ENCODE measurements at regions not wholly inside any gene's neighbourhood (a gene's known extent, or its start where the extent isn't known, plus 50 kb on each side); places are given as distances from the start of the nearest gene placed in this dataset.

- H3K27me3 ChIP-seq (ENCODE audit: control insufficient read depth, insufficient read depth, low read length) = no peaks in the 10 kb centered on the region
- no peak for TF ChIP-seq CTCF (IDR thresholded peaks at IDR 0.05)
- Mint-ChIP-seq H3K36me3 (no peaks in the 10 kb centered on the region), H3K4me3 (no peak overlapping the region), H3K9me3 (peaks cover under 1% of the 10 kb centered on the region in 2 donors), H3K27me3 (ENCODE audit: low read depth in 2 of 2) (no peaks in the 10 kb centered on the region), H3K4me1 (no peaks in the 10 kb centered on the region), H3K27ac (no peak overlapping the region)
- WGBS (ENCODE audit: insufficient coverage) = 89% methylated on average over 3 of the region's 3 CpGs
- ATAC-seq = no peak
- no peak overlapping the region for H3K27ac ChIP-seq (ENCODE audit: low read length)
- DNase-seq = no peak
- H3K4me1 ChIP-seq (ENCODE audit: control insufficient read depth, insufficient read depth, low read length) = no peaks in the 10 kb centered on the region
- no peaks in the 10 kb centered on the region for H3K9me3 ChIP-seq (ENCODE audit: control insufficient read depth, insufficient read depth, low read length)
- intact Hi-C loops (cut with micrococcal nuclease) = no loop called here
- H3K36me3 ChIP-seq (ENCODE audit: control insufficient read depth, insufficient read depth, low read length) = no peaks in the 10 kb centered on the region
- no peak overlapping the region for H3K4me3 ChIP-seq (ENCODE audit: low read length)
Measured at GRCh38 chr10:24114556-24114955, 94.4 kb upstream of the KIAA1217 start.

GRCh38 chr10:24115403-24115802 is 93.5 kb upstream of the KIAA1217 start:
- no peaks in the 10 kb centered on the region for H3K36me3 Mint-ChIP-seq
- no peak overlapping the region for H3K27ac Mint-ChIP-seq
- H3K9me3 Mint-ChIP-seq = no peaks in the 10 kb centered on the region
- H3K4me1 Mint-ChIP-seq = no peaks in the 10 kb centered on the region
- no peak for DNase-seq
- intact Hi-C loops (cut with micrococcal nuclease) = no loop called here
- H3K4me1 ChIP-seq (ENCODE audit: control insufficient read depth, insufficient read depth, low read length) = no peaks in the 10 kb centered on the region
- H3K27me3 ChIP-seq (ENCODE audit: control insufficient read depth, insufficient read depth, low read length) = no peaks in the 10 kb centered on the region
- H3K27ac ChIP-seq (ENCODE audit: low read length) = no peak overlapping the region
- 75% methylated on average over 1 of the region's 1 CpG for WGBS (ENCODE audit: insufficient coverage)
- no peaks in the 10 kb centered on the region for H3K36me3 ChIP-seq (ENCODE audit: control insufficient read depth, insufficient read depth, low read length)
- ATAC-seq = no peak
- no peak for TF ChIP-seq CTCF (IDR thresholded peaks at IDR 0.05)
- no peak overlapping the region for H3K4me3 Mint-ChIP-seq
- no peak overlapping the region for H3K4me3 ChIP-seq (ENCODE audit: low read length)
- H3K27me3 Mint-ChIP-seq (ENCODE audit: low read depth in 2 of 2) = no peaks in the 10 kb centered on the region
- no peaks in the 10 kb centered on the region for H3K9me3 ChIP-seq (ENCODE audit: control insufficient read depth, insufficient read depth, low read length)

GRCh38 chr10:24118246-24118645 is 90.7 kb upstream of the KIAA1217 start:
- H3K27me3 ChIP-seq (ENCODE audit: control insufficient read depth, insufficient read depth, low read length) = no peaks in the 10 kb centered on the region
- WGBS (ENCODE audit: insufficient coverage) = 62% methylated on average over 12 of the region's 12 CpGs
- Mint-ChIP-seq H3K4me3 (no peak overlapping the region), H3K4me1 (no peaks in the 10 kb centered on the region), H3K36me3 (no peaks in the 10 kb centered on the region), H3K9me3 (peaks cover 0 to 2% of the 10 kb centered on the region in 2 donors), H3K27ac (no peak overlapping the region), H3K27me3 (ENCODE audit: low read depth in 2 of 2) (no peaks in the 10 kb centered on the region)
- H3K4me1 ChIP-seq (ENCODE audit: control insufficient read depth, insufficient read depth, low read length) = no peaks in the 10 kb centered on the region
- H3K9me3 ChIP-seq (ENCODE audit: control insufficient read depth, insufficient read depth, low read length) = no peaks in the 10 kb centered on the region
- no peak for TF ChIP-seq CTCF (IDR thresholded peaks at IDR 0.05)
- H3K36me3 ChIP-seq (ENCODE audit: control insufficient read depth, insufficient read depth, low read length) = no peaks in the 10 kb centered on the region
- H3K4me3 ChIP-seq (ENCODE audit: low read length) = no peak overlapping the region
- DNase-seq (no peak), ATAC-seq (no peak)
- no peak overlapping the region for H3K27ac ChIP-seq (ENCODE audit: low read length)
- intact Hi-C loops (cut with micrococcal nuclease) = no loop called here

GRCh38 chr10:24119896-24120295 is 89.0 kb upstream of the KIAA1217 start:
- no peak for TF ChIP-seq CTCF (IDR thresholded peaks at IDR 0.05)
- DNase-seq (no peak), ATAC-seq (no peak)
- Histone ChIP-seq H3K36me3 (ENCODE audit: control insufficient read depth, insufficient read depth, low read length) (no peaks in the 10 kb centered on the region), H3K27me3 (ENCODE audit: control insufficient read depth, insufficient read depth, low read length) (no peaks in the 10 kb centered on the region), H3K27ac (ENCODE audit: low read length) (no peak overlapping the region), H3K4me1 (ENCODE audit: control insufficient read depth, insufficient read depth, low read length) (no peaks in the 10 kb centered on the region), H3K9me3 (ENCODE audit: control insufficient read depth, insufficient read depth, low read length) (no peaks in the 10 kb centered on the region), H3K4me3 (ENCODE audit: low read length) (no peak overlapping the region)
- Mint-ChIP-seq H3K27ac (no peak overlapping the region), H3K27me3 (ENCODE audit: low read depth in 2 of 2) (no peaks in the 10 kb centered on the region), H3K36me3 (no peaks in the 10 kb centered on the region), H3K9me3 (peaks cover 0 to 2% of the 10 kb centered on the region in 2 donors), H3K4me3 (no peak overlapping the region), H3K4me1 (no peaks in the 10 kb centered on the region)
- WGBS (ENCODE audit: insufficient coverage) = 75% methylated on average over 5 of the region's 5 CpGs
- intact Hi-C loops (cut with micrococcal nuclease) = no loop called here

Measured in natural killer cell (primary cell).